CD4-positive, alpha-beta T cell treated with Interleukin-17A for 4 hours (primary cell): ENCODE measurements at regions not wholly inside any gene's neighbourhood (a gene's known extent, or its start where the extent isn't known, plus 50 kb on each side); places are given as distances from the start of the nearest gene placed in this dataset.

ENCODE experiments used
- DNase-seq: peaks from one replicate; pipeline ENCODE4 v3.0.0-alpha.2; 2020; ENCODE audit warnings: mixed read lengths

- DNase-seq, result no peak
These were observed 515.3 kb downstream of the EPHB1 start for GRCh38 chr3:135310317-135310716.

- DNase-seq, result no peak
These were observed 516.6 kb downstream of the EPHB1 start for GRCh38 chr3:135311699-135312098.

GRCh38 chr3:135314237-135314636 lies 519.2 kb downstream of the EPHB1 start:
- DNase-seq, result no peak

- DNase-seq, result no peak
These were observed 529.2 kb downstream of the EPHB1 start for GRCh38 chr3:135324301-135324700.

- no peak for DNase-seq
These were observed 530.0 kb downstream of the EPHB1 start for GRCh38 chr3:135325096-135325495.

GRCh38 chr3:135325726-135326235 lies 530.7 kb downstream of the EPHB1 start:
- no peak for DNase-seq

- no peak for DNase-seq
These were observed 531.8 kb downstream of the EPHB1 start for GRCh38 chr3:135326851-135327250.

- no peak for DNase-seq
These were observed 533.0 kb downstream of the EPHB1 start for GRCh38 chr3:135328036-135328435.

- DNase-seq, result no peak
These were observed 534.4 kb downstream of the EPHB1 start for GRCh38 chr3:135329479-135329878.

- DNase-seq, result no peak
These were observed 542.1 kb downstream of the EPHB1 start for GRCh38 chr3:135337192-135337591.

- no peak for DNase-seq
These were observed 553.6 kb downstream of the EPHB1 start for GRCh38 chr3:135348690-135349089.

- no peak for DNase-seq
These were observed 554.3 kb downstream of the EPHB1 start for GRCh38 chr3:135349254-135349948.

- DNase-seq, result no peak
These were observed 557.2 kb downstream of the EPHB1 start for GRCh38 chr3:135352213-135352612.

GRCh38 chr3:135362889-135363288 lies 567.8 kb downstream of the EPHB1 start:
- no peak for DNase-seq

- no peak for DNase-seq
These were observed 569.6 kb downstream of the EPHB1 start for GRCh38 chr3:135364676-135365075.

GRCh38 chr3:135366816-135367215 lies 571.8 kb downstream of the EPHB1 start:
- DNase-seq, result no peak

GRCh38 chr3:135368316-135368715 lies 573.3 kb downstream of the EPHB1 start:
- DNase-seq, result no peak

- DNase-seq, result no peak
These were observed 573.7 kb downstream of the EPHB1 start for GRCh38 chr3:135368781-135369180.

- no peak for DNase-seq
These were observed 579.5 kb downstream of the EPHB1 start for GRCh38 chr3:135374571-135374970.

GRCh38 chr3:135382188-135382587 lies 583.3 kb upstream of the PPP2R3A start:
- DNase-seq, result no peak

GRCh38 chr3:135382621-135383020 lies 582.9 kb upstream of the PPP2R3A start:
- no peak for DNase-seq

- no peak for DNase-seq
These were observed 582.2 kb upstream of the PPP2R3A start for GRCh38 chr3:135383301-135383700.

- no peak for DNase-seq
These were observed 573.4 kb upstream of the PPP2R3A start for GRCh38 chr3:135392151-135392550.

GRCh38 chr3:135393159-135393558 lies 572.4 kb upstream of the PPP2R3A start:
- no peak for DNase-seq

- no peak for DNase-seq
These were observed 571.5 kb upstream of the PPP2R3A start for GRCh38 chr3:135393898-135394525.
